ENCODE measurements at regions not wholly inside any gene's neighbourhood (a gene's known extent, or its start where the extent isn't known, plus 50 kb on each side); places are given as distances from the start of the nearest gene placed in this dataset.
"Not testable (repeated sequence)": the region's sequence is repeated elsewhere in the genome, so short reads cannot be mapped to it uniquely, and the experiment has no call there.

DNA sequence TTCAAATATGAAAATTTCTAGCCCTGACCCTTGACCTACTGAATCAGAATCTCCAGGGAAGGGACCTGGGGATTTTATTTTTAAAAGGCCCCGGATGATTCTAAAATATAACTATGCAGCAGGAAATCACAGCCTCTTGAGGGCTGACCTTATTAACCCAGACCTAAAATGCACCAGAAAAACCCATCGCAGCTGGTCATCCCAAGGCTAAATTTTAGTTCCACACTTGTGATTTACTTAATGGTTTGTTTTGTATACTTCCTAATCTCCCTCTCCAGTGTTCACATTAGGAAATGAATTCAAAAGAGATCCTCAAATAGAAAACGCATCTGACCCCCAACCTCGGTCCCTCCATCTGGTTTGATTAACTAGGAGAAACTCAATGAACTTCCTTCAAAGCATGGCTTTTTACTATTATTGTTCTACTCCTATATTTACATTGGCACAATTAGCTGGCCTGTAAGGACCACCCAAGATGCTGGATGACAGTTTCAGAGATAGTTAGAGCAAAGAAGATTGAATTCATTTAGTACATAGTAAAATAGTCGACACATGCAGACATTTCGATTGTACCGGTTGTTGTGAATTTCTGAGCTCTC lies 147.8 kb upstream of the MED14 start:
- DNase-seq (ENCODE audit: low read depth in 2 of 3, low spot score in 2 of 3): no peak

DNA sequence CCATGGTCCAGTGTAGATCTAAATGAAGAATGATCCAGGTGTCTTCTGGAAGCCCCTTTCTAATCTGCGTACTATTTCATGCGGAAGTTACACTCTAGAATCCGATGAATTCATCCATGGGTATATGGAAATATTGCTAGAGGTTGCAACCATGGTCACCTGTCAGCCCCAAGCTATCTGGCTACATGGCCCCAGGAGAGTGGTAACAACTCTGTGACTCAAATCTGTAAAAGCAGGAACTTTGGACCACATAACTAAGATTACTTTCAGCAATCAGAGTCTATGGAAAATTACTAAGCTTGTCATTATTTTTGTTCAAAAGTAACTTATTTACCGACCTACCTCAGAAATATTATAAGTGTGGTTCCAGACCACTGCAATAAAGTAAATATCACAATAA lies 150.6 kb upstream of the MED14 start:
- no peak for DNase-seq (ENCODE audit: low read depth in 2 of 3, low spot score in 2 of 3)

- no peak for DNase-seq (ENCODE audit: low read depth in 2 of 3, low spot score in 2 of 3)
Observed at GRCh38 chrX:40887476-40887875, 152.1 kb upstream of the MED14 start.

DNA sequence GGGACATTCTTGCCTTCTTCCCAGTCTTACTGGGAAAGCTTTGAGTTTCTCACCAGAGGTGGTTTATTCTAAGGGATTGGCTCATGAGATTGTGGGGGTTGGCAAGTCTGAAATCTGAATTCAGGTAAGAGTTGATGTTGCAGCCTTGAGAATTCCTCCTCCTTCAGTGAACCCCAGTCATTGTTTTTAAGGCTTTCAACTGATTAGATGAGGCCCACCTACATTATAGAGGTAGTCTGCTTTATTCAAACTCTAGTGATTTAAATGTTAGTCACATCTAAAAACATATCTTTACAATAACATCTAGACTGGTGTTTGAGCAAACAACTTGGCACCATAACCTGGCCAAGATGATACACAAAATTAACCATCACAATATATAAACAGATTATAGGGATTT lies 156.5 kb upstream of the MED14 start:
- no peak for DNase-seq (ENCODE audit: low read depth in 2 of 3, low spot score in 2 of 3)

DNA sequence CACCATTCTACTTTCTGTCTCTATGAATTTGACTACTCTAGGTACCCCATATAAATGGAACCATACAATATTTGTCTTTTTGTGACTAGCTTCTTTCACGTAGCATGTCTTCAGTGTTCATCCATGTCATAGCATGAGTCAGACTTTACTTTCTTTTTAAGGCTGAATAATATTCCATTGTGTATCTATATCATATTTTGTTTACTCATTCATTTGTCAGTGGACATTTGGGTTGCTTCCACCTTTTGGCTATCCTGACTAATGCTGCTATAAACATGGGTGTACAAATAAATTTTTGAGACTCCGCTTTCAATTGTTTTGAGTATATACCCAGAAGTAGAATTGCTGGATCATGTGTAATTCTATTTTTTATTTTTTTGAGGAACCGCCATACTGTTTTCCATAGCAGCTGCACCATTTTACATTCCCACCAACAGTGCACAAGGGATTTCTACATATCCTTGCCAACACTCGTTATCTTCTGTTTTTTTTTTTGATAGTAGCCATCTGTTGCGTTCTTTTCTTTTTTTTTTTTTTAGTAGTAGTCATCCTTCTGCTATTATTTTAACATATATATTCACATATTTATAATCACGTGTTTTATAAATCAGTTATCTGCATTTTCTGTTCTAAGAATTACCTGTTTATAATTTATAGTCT lies 158.0 kb upstream of the MED14 start:
- DNase-seq (ENCODE audit: low read depth in 2 of 3, low spot score in 2 of 3): no peak

GRCh38 chrX:40895246-40895645 lies 159.9 kb upstream of the MED14 start:
- DNase-seq (ENCODE audit: low read depth in 2 of 3, low spot score in 2 of 3): no peak

GRCh38 chrX:40897718-40898270 lies 162.5 kb upstream of the MED14 start:
- DNase-seq (ENCODE audit: low read depth in 2 of 3, low spot score in 2 of 3): peak in 2 of 3 donors; percentile 3 to 54

GRCh38 chrX:40904739-40905138 lies 169.4 kb upstream of the MED14 start:
- not testable (repeated sequence) for DNase-seq (ENCODE audit: low read depth in 2 of 3, low spot score in 2 of 3)

DNA sequence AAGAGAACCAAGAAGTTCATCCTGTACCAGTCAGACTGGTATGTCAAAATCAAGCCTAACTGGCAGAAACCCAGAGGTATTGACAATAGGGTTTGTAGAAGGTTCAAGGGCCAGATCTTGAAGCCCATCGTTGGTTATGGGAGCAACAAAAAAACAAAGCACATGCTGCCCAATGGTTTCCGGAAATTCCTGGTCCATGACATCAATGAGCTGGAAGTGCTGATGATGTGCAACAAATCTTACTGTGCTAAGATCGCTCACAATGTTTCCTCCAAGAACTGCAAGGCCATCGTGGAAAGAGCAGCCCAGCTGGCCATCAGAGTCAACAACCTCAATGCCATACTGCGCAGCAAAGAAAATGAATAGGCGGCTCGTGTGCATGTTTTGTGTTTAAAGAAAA lies 172.7 kb upstream of the MED14 start:
- DNase-seq (ENCODE audit: low read depth in 2 of 3, low spot score in 2 of 3): no peak

GRCh38 chrX:40908857-40909475 lies 173.6 kb upstream of the MED14 start:
- DNase-seq (ENCODE audit: low read depth in 2 of 3, low spot score in 2 of 3): no peak

- DNase-seq (ENCODE audit: low read depth in 2 of 3, low spot score in 2 of 3): no peak
Observed at GRCh38 chrX:40912166-40912565, 173.1 kb upstream of the USP9X start.

GRCh38 chrX:40912576-40912975 lies 172.7 kb upstream of the USP9X start:
- DNase-seq (ENCODE audit: low read depth in 2 of 3, low spot score in 2 of 3): no peak

DNA sequence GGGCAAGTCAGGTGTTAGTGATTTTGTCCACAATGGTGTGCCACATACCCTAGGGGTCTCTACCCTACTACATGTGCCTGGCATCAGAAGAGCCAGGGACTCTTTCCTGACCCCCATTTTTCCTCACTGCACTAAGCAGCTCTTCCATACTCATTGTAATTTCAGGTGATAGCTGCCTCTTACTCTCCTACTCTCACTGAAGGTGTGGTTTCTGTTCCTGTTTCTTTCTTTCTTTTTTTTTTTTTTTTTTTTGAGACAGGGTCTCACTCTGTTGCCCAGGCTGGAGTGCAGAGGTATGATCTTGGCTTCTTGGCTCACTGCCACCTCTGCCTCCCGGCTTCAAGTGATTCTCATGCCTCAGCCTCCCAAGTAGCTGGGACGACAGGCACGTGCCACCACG lies 164.9 kb upstream of the USP9X start:
- DNase-seq (ENCODE audit: low read depth in 2 of 3, low spot score in 2 of 3): no peak

- no peak for DNase-seq (ENCODE audit: low read depth in 2 of 3, low spot score in 2 of 3)
Observed at GRCh38 chrX:40922307-40922706, 162.9 kb upstream of the USP9X start.

- not testable (repeated sequence) for DNase-seq (ENCODE audit: low read depth in 2 of 3, low spot score in 2 of 3)
Observed at GRCh38 chrX:40926739-40927427, 158.4 kb upstream of the USP9X start.

- no peak for DNase-seq (ENCODE audit: low read depth in 2 of 3, low spot score in 2 of 3)
Observed at GRCh38 chrX:40928076-40928475, 157.2 kb upstream of the USP9X start.

- no peak for DNase-seq (ENCODE audit: low read depth in 2 of 3, low spot score in 2 of 3)
Observed at GRCh38 chrX:40931921-40932320, 153.3 kb upstream of the USP9X start.

- peak in 2 of 3 donors; percentile 44 to 73 for DNase-seq (ENCODE audit: low read depth in 2 of 3, low spot score in 2 of 3)
Observed at GRCh38 chrX:40933132-40933705, 152.0 kb upstream of the USP9X start.

- DNase-seq (ENCODE audit: low read depth in 2 of 3, low spot score in 2 of 3): peak in 2 of 3 donors; percentile 40 to 72
Observed at GRCh38 chrX:40933706-40934425, 151.4 kb upstream of the USP9X start.

- DNase-seq (ENCODE audit: low read depth in 2 of 3, low spot score in 2 of 3): no peak
Observed at GRCh38 chrX:40936827-40937226, 148.4 kb upstream of the USP9X start.
